ENCODE measurements at regions not wholly inside any gene's neighbourhood (a gene's known extent, or its start where the extent isn't known, plus 50 kb on each side); places are given as distances from the start of the nearest gene placed in this dataset.

DNA sequence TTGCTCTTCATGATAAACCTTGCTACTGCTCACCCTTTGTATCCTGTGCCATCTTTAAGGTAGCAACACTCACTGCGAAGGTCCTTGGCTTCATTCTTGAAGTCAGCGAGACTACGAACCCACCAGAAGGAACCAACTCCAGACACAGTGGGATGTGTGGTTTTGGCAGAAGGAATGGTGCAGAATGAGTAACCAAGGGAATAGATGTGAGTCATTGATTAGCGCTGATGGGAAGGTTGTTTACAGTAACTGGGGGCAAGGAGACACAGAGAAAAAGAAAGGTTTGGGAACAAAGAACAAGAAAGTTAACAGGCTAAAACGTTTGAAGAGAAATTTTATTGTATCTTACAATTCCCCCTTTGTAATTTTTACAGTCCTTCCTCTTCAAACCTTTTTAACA lies 266.1 kb upstream of the AMELY start:
- TF ChIP-seq, protein P1, sequence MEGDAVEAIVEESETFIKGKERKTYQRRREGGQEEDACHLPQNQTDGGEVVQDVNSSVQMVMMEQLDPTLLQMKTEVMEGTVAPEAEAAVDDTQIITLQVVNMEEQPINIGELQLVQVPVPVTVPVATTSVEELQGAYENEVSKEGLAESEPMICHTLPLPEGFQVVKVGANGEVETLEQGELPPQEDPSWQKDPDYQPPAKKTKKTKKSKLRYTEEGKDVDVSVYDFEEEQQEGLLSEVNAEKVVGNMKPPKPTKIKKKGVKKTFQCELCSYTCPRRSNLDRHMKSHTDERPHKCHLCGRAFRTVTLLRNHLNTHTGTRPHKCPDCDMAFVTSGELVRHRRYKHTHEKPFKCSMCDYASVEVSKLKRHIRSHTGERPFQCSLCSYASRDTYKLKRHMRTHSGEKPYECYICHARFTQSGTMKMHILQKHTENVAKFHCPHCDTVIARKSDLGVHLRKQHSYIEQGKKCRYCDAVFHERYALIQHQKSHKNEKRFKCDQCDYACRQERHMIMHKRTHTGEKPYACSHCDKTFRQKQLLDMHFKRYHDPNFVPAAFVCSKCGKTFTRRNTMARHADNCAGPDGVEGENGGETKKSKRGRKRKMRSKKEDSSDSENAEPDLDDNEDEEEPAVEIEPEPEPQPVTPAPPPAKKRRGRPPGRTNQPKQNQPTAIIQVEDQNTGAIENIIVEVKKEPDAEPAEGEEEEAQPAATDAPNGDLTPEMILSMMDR (IDR thresholded peaks at IDR 0.05) = no peak
- TF ChIP-seq POLR2A (IDR thresholded peaks at IDR 0.05) = no peak
